ENCODE measurements at regions not wholly inside any gene's neighbourhood (a gene's known extent, or its start where the extent isn't known, plus 50 kb on each side); places are given as distances from the start of the nearest gene placed in this dataset.

- TF ChIP-seq CTCF (IDR thresholded peaks at IDR 0.05; ENCODE audit: control extremely low read depth in 1 of 3, insufficient read depth in 1 of 3, low read depth in 1 of 3, low read length in 3 of 3): no peak
- TF ChIP-seq RBBP5 (IDR thresholded peaks at IDR 0.05; ENCODE audit: borderline replicate concordance, low read depth, low read length): no peak
- TF ChIP-seq E2F6 (IDR thresholded peaks at IDR 0.05): no peak
- no peak for TF ChIP-seq NRF1 (IDR thresholded peaks at IDR 0.05; ENCODE audit: low read depth, low read length)
- no peak for TF ChIP-seq FOSL1 (IDR thresholded peaks at IDR 0.05; ENCODE audit: insufficient read depth, low read depth, low read length)
- no peak for TF ChIP-seq PHF8 (conservative IDR thresholded peaks at IDR 0.05; ENCODE audit: low read depth, low read length)
- TF ChIP-seq ZNF274 (IDR thresholded peaks at IDR 0.05; ENCODE audit: borderline replicate concordance, extremely low read depth, low read length): no peak
- no peak for TF ChIP-seq EGR1 (IDR thresholded peaks at IDR 0.05; ENCODE audit: borderline replicate concordance, low read depth, low read length)
Measured at GRCh38 chr5:3384531-3384930, 211.1 kb upstream of the IRX1 start (continued).
